A549 (cell line): ENCODE measurements at regions not wholly inside any gene's neighbourhood (a gene's known extent, or its start where the extent isn't known, plus 50 kb on each side); places are given as distances from the start of the nearest gene placed in this dataset.

Experiments used
- ATAC-seq, 2 experiments: fragments of 200-7000 bp in 1 of 2; fragments of >200 bp in 1 of 2; cut with Nextera tagmentation in 1 of 2; cut with Tn5 transposase in 1 of 2; 3 replicates each; pipeline versions ENCODE4 v1.8.0 to v1.9.1; 2018 to 2020; ENCODE audit warnings: mild to moderate bottlenecking in 1 of 2, moderate library complexity in 1 of 2
- CTCF ChIA-PET: fragments of 300-600 bp; sonication (Branson Sonifier 250); formaldehyde crosslinking; extraction: SDS; loops from one replicate; lab custom pipeline; 2021; ENCODE audit warnings: antibody characterized with exemption, inconsistent platforms; lab: Yijun Ruan, JAX
- POLR2A ChIA-PET: fragments of 350-600 bp; formaldehyde crosslinking; extraction: SDS; loops from one replicate; lab custom pipeline; 2021; ENCODE audit warnings: antibody characterized with exemption, inconsistent platforms; lab: Yijun Ruan, JAX
- DNase-seq, 2 experiments: peaks; one replicate each; pipeline versions ENCODE4 v3.0.0 to v3.0.0-alpha.2; 2011 to 2016; ENCODE audit warnings: low read depth in 1 of 2, low spot score in 1 of 2
- FAIRE-seq: peaks from 2 replicates; lab custom pipeline; 2011; peaks lifted over from hg19 to GRCh38; lab: Jason Lieb, UNC
- H3K27ac ChIP-seq, 2 experiments: fragments of >200 bp; sonication (Bioruptor Twin); formaldehyde crosslinking; 3 replicates each; pipeline ENCODE4 v1.5.1; 2016 to 2017
- H3K4me1 ChIP-seq: fragments of >200 bp; sonication (Bioruptor Twin); formaldehyde crosslinking; 3 replicates; pipeline ENCODE4 v1.6.1; 2016
- H3K4me2 ChIP-seq: fragments of >200 bp; sonication (Bioruptor Twin); formaldehyde crosslinking; 3 replicates; pipeline ENCODE4 v1.6.1; 2016
- H3K4me3 ChIP-seq: fragments of >200 bp; sonication (Bioruptor Twin); formaldehyde crosslinking; 3 replicates; pipeline ENCODE4 v1.5.1; 2016
- H3K9me3 ChIP-seq: fragments of >200 bp; sonication (Bioruptor Twin); formaldehyde crosslinking; 3 replicates; pipeline ENCODE4 v1.6.1; 2016
- BCL3 ChIP-seq: fragments of >200 bp; sonication (Bioruptor Twin); formaldehyde crosslinking; IDR thresholded peaks from 3 replicates; pipeline ENCODE4 v1.6.1; 2016
- BHLHE40 ChIP-seq: IDR thresholded peaks from 2 replicates; pipeline ENCODE4 v1.6.1; 2012; ENCODE audit warnings: low read depth, low read length, inconsistent platforms
- CEBPB ChIP-seq, 2 experiments: fragments of >200 bp in 1 of 2; sonication (Bioruptor Twin) in 1 of 2; formaldehyde crosslinking in 1 of 2; IDR thresholded peaks; 2 replicates each; pipeline ENCODE4 v1.6.1; 2012 to 2016
- CHD4 ChIP-seq: fragments of 200-600 bp; sonication (generic); IDR thresholded peaks from 2 replicates; pipeline ENCODE4 v1.6.1; 2016; ENCODE audit warnings: antibody characterized with exemption, mild to moderate bottlenecking, borderline replicate concordance
- ELK1 ChIP-seq: fragments of 150-350 bp; IDR thresholded peaks from 2 replicates; pipeline ENCODE4 v1.6.1; 2014; ENCODE audit warnings: low read depth, mild to moderate bottlenecking, low read length
- EP300 ChIP-seq, 2 experiments: fragments of >200 bp; sonication (Bioruptor Twin); formaldehyde crosslinking; IDR thresholded peaks; 2 replicates in 1 of 2; 3 replicates in 1 of 2; pipeline ENCODE4 v1.6.1; 2016 to 2017
- ESRRA ChIP-seq: fragments of 150-350 bp; IDR thresholded peaks from 2 replicates; pipeline ENCODE4 v1.6.1; 2014; ENCODE audit warnings: mild to moderate bottlenecking, low read length, borderline replicate concordance
- FOXS1 ChIP-seq: fragments of 250-450 bp; sonication (Bioruptor Pico); IDR thresholded peaks from 2 replicates; pipeline ENCODE4 v1.5.0; 2020; ENCODE audit warnings: mild to moderate bottlenecking, moderate library complexity
- HEYL ChIP-seq: fragments of 250-450 bp; sonication (Bioruptor Pico); IDR thresholded peaks from 2 replicates; pipeline ENCODE4 v1.8.0; 2021; ENCODE audit warnings: mild to moderate bottlenecking, moderate library complexity
- HOXB5 ChIP-seq: fragments of 250-450 bp; sonication (Bioruptor Pico); IDR thresholded peaks from 2 replicates; pipeline ENCODE4 v1.5.0; 2020; ENCODE audit warnings: mild to moderate bottlenecking, moderate library complexity
- MAZ ChIP-seq: fragments of 150-350 bp; IDR thresholded peaks from 2 replicates; pipeline ENCODE4 v1.6.1; 2014; ENCODE audit warnings: antibody characterized with exemption, low read depth, low read length, borderline replicate concordance
- MYC ChIP-seq: IDR thresholded peaks from 2 replicates; pipeline ENCODE4 v1.6.1; 2012; ENCODE audit warnings: mild to moderate bottlenecking, inconsistent platforms, low read length, improper control_type of control experiment, borderline replicate concordance
- NFE2L2 ChIP-seq: fragments of 150-350 bp; conservative IDR thresholded peaks from 2 replicates; pipeline ENCODE4 v1.6.1; 2014; ENCODE audit warnings: low read length
- NPAS2 ChIP-seq: fragments of 250-450 bp; sonication (Bioruptor Pico); IDR thresholded peaks from 2 replicates; pipeline ENCODE4 v1.8.0; 2022; ENCODE audit warnings: mild to moderate bottlenecking, moderate library complexity, borderline replicate concordance
- PHF8 ChIP-seq: fragments of 200-600 bp; sonication (generic); IDR thresholded peaks from 2 replicates; pipeline ENCODE4 v1.6.1; 2016; ENCODE audit warnings: low read depth, mild to moderate bottlenecking, antibody characterized with exemption, moderate library complexity, borderline replicate concordance
- POLR2A ChIP-seq: IDR thresholded peaks from 2 replicates; pipeline ENCODE4 v1.6.1; 2012; ENCODE audit warnings: mild to moderate bottlenecking, low read length
- POLR2AphosphoS2 ChIP-seq: conservative IDR thresholded peaks from 2 replicates; pipeline ENCODE4 v1.6.1; 2012; ENCODE audit warnings: low read length, improper control_type of control experiment, inconsistent platforms
- RARB ChIP-seq: fragments of 250-450 bp; sonication (Bioruptor Pico); IDR thresholded peaks from 2 replicates; pipeline ENCODE4 v1.8.0; 2021; ENCODE audit warnings: mild to moderate bottlenecking, moderate library complexity
- REST ChIP-seq: fragments of 200-600 bp; sonication (generic); IDR thresholded peaks from 2 replicates; pipeline ENCODE4 v1.6.1; 2016; ENCODE audit warnings: antibody characterized with exemption, mild to moderate bottlenecking, moderate library complexity
- RFX5 ChIP-seq: fragments of 450-650 bp; IDR thresholded peaks from 2 replicates; pipeline ENCODE4 v1.7.1; 2014; ENCODE audit warnings: antibody characterized with exemption, mild to moderate bottlenecking, moderate library complexity
- RNF2 ChIP-seq: fragments of 200-600 bp; sonication (generic); IDR thresholded peaks from 2 replicates; pipeline ENCODE4 v1.6.1; 2016; ENCODE audit warnings: low read depth, mild to moderate bottlenecking, antibody characterized with exemption, moderate library complexity, borderline replicate concordance
- SMC3 ChIP-seq: fragments of >200 bp; sonication (Bioruptor Twin); formaldehyde crosslinking; IDR thresholded peaks from 3 replicates; pipeline ENCODE4 v1.6.1; 2018; ENCODE audit warnings: inconsistent platforms
- SREBF2 ChIP-seq: fragments of 450-650 bp; IDR thresholded peaks from 2 replicates; pipeline ENCODE4 v1.6.1; 2014; ENCODE audit warnings: mild to moderate bottlenecking, moderate library complexity
- TP53 ChIP-seq: fragments of 250-450 bp; sonication (Bioruptor Pico); IDR thresholded peaks from 2 replicates; pipeline ENCODE4 v1.5.0; 2021; ENCODE audit warnings: mild to moderate bottlenecking, moderate library complexity
- USF2 ChIP-seq: fragments of 450-650 bp; IDR thresholded peaks from 2 replicates; pipeline ENCODE4 v1.6.1; 2014; ENCODE audit warnings: antibody characterized with exemption
- ZNF302 ChIP-seq: fragments of 250-450 bp; sonication (Bioruptor Pico); IDR thresholded peaks from 2 replicates; pipeline ENCODE4 v1.9.0; 2021; ENCODE audit warnings: inconsistent platforms, mild to moderate bottlenecking, moderate library complexity
- WGBS: methylation state at CpG from one replicate; pipeline ENCODE4 v1.1.6; 2017; ENCODE audit errors: missing lambda C conversion rate; 5-methylcytosine and 5-hydroxymethylcytosine counted together

- Histone ChIP-seq H3K27ac (no peak overlapping the region), H3K4me1 (no peaks in the 10 kb centered on the region), H3K4me3 (no peak overlapping the region), H3K4me2 (no peak overlapping the region), H3K9me3 (no peaks in the 10 kb centered on the region)
- ChIA-PET CTCF (interaction anchor here (0.6 kb wide), 1 partner anchor 571 kb away, joined by 3 read pairs; no protein-coding TSS in a partner anchor), POLR2A (no interaction called here)
- FAIRE-seq (no peak), ATAC-seq (no peak), DNase-seq (no peak)
- WGBS: 23% methylated on average over 5 of the region's 5 CpGs
- TF ChIP-seq RARB (no peak), REST (no peak), NPAS2 (CRISPR knock-in tag) (no peak)
These were observed 835.5 kb downstream of the TLE4 start for GRCh38 chr9:80407220-80407619.

GRCh38 chr9:80401243-80401642, 829.5 kb downstream of the TLE4 start:
- ATAC-seq (no peak), FAIRE-seq (no peak), DNase-seq (no peak)
- 23% methylated on average over 4 of the region's 4 CpGs for WGBS
- TF ChIP-seq USF2 (no peak), HEYL (CRISPR knock-in tag) (no peak), BCL3 (no peak), SMC3 (no peak), ESRRA (no peak), NFE2L2 (no peak), ELK1 (no peak), CHD4 (no peak), EP300 (IDR thresholded peaks at IDR 0.05) (no peak), RNF2 (no peak), HOXB5 (CRISPR knock-in tag) (no peak), POLR2AphosphoS2 (no peak)
- ChIA-PET CTCF (no interaction called here), POLR2A (no interaction called here)
- H3K4me1 ChIP-seq: no peaks in the 10 kb centered on the region
- H3K4me2 ChIP-seq: no peak overlapping the region
- H3K9me3 ChIP-seq: no peaks in the 10 kb centered on the region; the same call in 2 of the 3 replicates
- no peak overlapping the region for H3K4me3 ChIP-seq
- H3K27ac ChIP-seq: no peak overlapping the region

- 12% methylated on average over 3 of the region's 3 CpGs for WGBS
- H3K4me3 ChIP-seq: no peak overlapping the region
- ATAC-seq (no peak), FAIRE-seq (no peak), DNase-seq (no peak)
- no peaks in the 10 kb centered on the region; the same call in 2 of the 3 replicates for H3K9me3 ChIP-seq
- H3K27ac ChIP-seq: no peak overlapping the region
- H3K4me1 ChIP-seq: no peaks in the 10 kb centered on the region
- no peak overlapping the region for H3K4me2 ChIP-seq
- CTCF ChIA-PET: no interaction called here
- POLR2A ChIA-PET: no interaction called here
- TF ChIP-seq MYC: no peak
- no peak for TF ChIP-seq POLR2AphosphoS2
- no peak for TF ChIP-seq FOXS1 (CRISPR knock-in tag)
- TF ChIP-seq TP53 (CRISPR knock-in tag): no peak
- no peak for TF ChIP-seq ZNF302 (CRISPR knock-in tag)
- TF ChIP-seq RFX5: no peak
- no peak for TF ChIP-seq CEBPB (IDR thresholded peaks at IDR 0.05)
- TF ChIP-seq ELK1: no peak
- TF ChIP-seq POLR2A: no peak
- no peak for TF ChIP-seq BHLHE40
- no peak for TF ChIP-seq SREBF2
- no peak for TF ChIP-seq MAZ
- no peak for TF ChIP-seq PHF8
- TF ChIP-seq HEYL (CRISPR knock-in tag): no peak
These were observed 829.0 kb downstream of the TLE4 start for GRCh38 chr9:80400624-80401230.
